GM19463 (cell line): ENCODE measurements at regions not wholly inside any gene's neighbourhood (a gene's known extent, or its start where the extent isn't known, plus 50 kb on each side); places are given as distances from the start of the nearest gene placed in this dataset.

ENCODE experiments used
- ATAC-seq: cut with Tn5 transposase; IDR thresholded peaks from one replicate; pipeline ENCODE4 v1.9.1; 2021; ENCODE audit warnings: mild to moderate bottlenecking, moderate library complexity; ENCODE audit not compliant: unreplicated experiment

- ATAC-seq, result no peak
These were observed 308.1 kb downstream of the CDH26 start for GRCh38 chr20:60266177-60266823.

- no peak for ATAC-seq
These were observed 310.3 kb downstream of the CDH26 start for GRCh38 chr20:60268491-60268890.

GRCh38 chr20:60269573-60270162 lies 311.4 kb downstream of the CDH26 start:
- no peak for ATAC-seq

- no peak for ATAC-seq
These were observed 312.1 kb downstream of the CDH26 start for GRCh38 chr20:60270341-60270740.

- no peak for ATAC-seq
These were observed 313.4 kb downstream of the CDH26 start for GRCh38 chr20:60271597-60271996.

- no peak for ATAC-seq
These were observed 314.6 kb downstream of the CDH26 start for GRCh38 chr20:60272790-60273189.

GRCh38 chr20:60274717-60275116 lies 316.5 kb downstream of the CDH26 start:
- no peak for ATAC-seq

- no peak for ATAC-seq
These were observed 323.1 kb downstream of the CDH26 start for GRCh38 chr20:60281295-60281694.

GRCh38 chr20:60283281-60283680 lies 325.1 kb downstream of the CDH26 start:
- ATAC-seq, result no peak

- ATAC-seq, result no peak
These were observed 328.5 kb downstream of the CDH26 start for GRCh38 chr20:60286764-60287163.

- no peak for ATAC-seq
These were observed 330.7 kb downstream of the CDH26 start for GRCh38 chr20:60288945-60289344.

- ATAC-seq, result no peak
These were observed 333.8 kb downstream of the CDH26 start for GRCh38 chr20:60292001-60292520.

GRCh38 chr20:60294632-60295031 lies 336.4 kb downstream of the CDH26 start:
- ATAC-seq, result no peak

GRCh38 chr20:60295214-60295613 lies 337.0 kb downstream of the CDH26 start:
- ATAC-seq, result no peak

- no peak for ATAC-seq
These were observed 339.4 kb downstream of the CDH26 start for GRCh38 chr20:60297649-60298048.

GRCh38 chr20:60298647-60299046 lies 340.4 kb downstream of the CDH26 start:
- no peak for ATAC-seq

GRCh38 chr20:60299951-60300350 lies 341.7 kb downstream of the CDH26 start:
- ATAC-seq, result no peak

GRCh38 chr20:60300374-60300773 lies 342.2 kb downstream of the CDH26 start:
- ATAC-seq, result no peak

GRCh38 chr20:60302875-60303274 lies 344.7 kb downstream of the CDH26 start:
- no peak for ATAC-seq

GRCh38 chr20:60304026-60304590 lies 345.9 kb downstream of the CDH26 start:
- no peak for ATAC-seq

GRCh38 chr20:60304931-60305330 lies 346.7 kb downstream of the CDH26 start:
- ATAC-seq, result no peak

GRCh38 chr20:60306105-60306504 lies 347.9 kb downstream of the CDH26 start:
- ATAC-seq, result no peak
